HG02852 (cell line): ENCODE measurements at regions not wholly inside any gene's neighbourhood (a gene's known extent, or its start where the extent isn't known, plus 50 kb on each side); places are given as distances from the start of the nearest gene placed in this dataset.

Experiments used
- ATAC-seq: cut with Tn5 transposase; IDR thresholded peaks from one replicate; pipeline ENCODE4 v1.9.1; 2021; ENCODE audit warnings: mild to moderate bottlenecking, moderate library complexity; ENCODE audit not compliant: unreplicated experiment

- ATAC-seq, result no peak
Observed at GRCh38 chr1:87219141-87219540, 109.5 kb upstream of the LMO4 start.

- ATAC-seq, result no peak
Observed at GRCh38 chr1:87219626-87220025, 109.1 kb upstream of the LMO4 start.

- ATAC-seq, result no peak
Observed at GRCh38 chr1:87220993-87221392, 107.7 kb upstream of the LMO4 start.

GRCh38 chr1:87224201-87224600, 104.5 kb upstream of the LMO4 start:
- ATAC-seq, result no peak

GRCh38 chr1:87225171-87225570, 103.5 kb upstream of the LMO4 start:
- ATAC-seq, result no peak

GRCh38 chr1:87226341-87226760, 102.3 kb upstream of the LMO4 start:
- peak; percentile 52 for ATAC-seq

GRCh38 chr1:87227651-87228050, 101.0 kb upstream of the LMO4 start:
- no peak for ATAC-seq

- no peak for ATAC-seq
Observed at GRCh38 chr1:87230501-87230900, 98.2 kb upstream of the LMO4 start.

- no peak for ATAC-seq
Observed at GRCh38 chr1:87231703-87232367, 96.8 kb upstream of the LMO4 start.

- no peak for ATAC-seq
Observed at GRCh38 chr1:87236585-87236984, 92.1 kb upstream of the LMO4 start.

GRCh38 chr1:87239997-87240605, 88.6 kb upstream of the LMO4 start:
- ATAC-seq, result no peak

- ATAC-seq, result no peak
Observed at GRCh38 chr1:87240661-87241285, 87.9 kb upstream of the LMO4 start.

GRCh38 chr1:87242445-87243185, 86.1 kb upstream of the LMO4 start:
- ATAC-seq, result no peak

- ATAC-seq, result no peak
Observed at GRCh38 chr1:87243573-87243972, 85.1 kb upstream of the LMO4 start.

GRCh38 chr1:87246436-87246835, 82.2 kb upstream of the LMO4 start:
- no peak for ATAC-seq

GRCh38 chr1:87249803-87250202, 78.9 kb upstream of the LMO4 start:
- no peak for ATAC-seq

- no peak for ATAC-seq
Observed at GRCh38 chr1:87250336-87250735, 78.3 kb upstream of the LMO4 start.

- ATAC-seq, result no peak
Observed at GRCh38 chr1:87252406-87252805, 76.3 kb upstream of the LMO4 start.

GRCh38 chr1:87262688-87263087, 66.0 kb upstream of the LMO4 start:
- ATAC-seq, result no peak

- ATAC-seq, result no peak
Observed at GRCh38 chr1:87263281-87263680, 65.4 kb upstream of the LMO4 start.

GRCh38 chr1:87263785-87264184, 64.9 kb upstream of the LMO4 start:
- no peak for ATAC-seq

GRCh38 chr1:87264976-87265375, 63.7 kb upstream of the LMO4 start:
- no peak for ATAC-seq
